ENCODE measurements at regions not wholly inside any gene's neighbourhood (a gene's known extent, or its start where the extent isn't known, plus 50 kb on each side); places are given as distances from the start of the nearest gene placed in this dataset.
"Not testable (repeated sequence)": the region's sequence is repeated elsewhere in the genome, so short reads cannot be mapped to it uniquely, and the experiment has no call there.

- TF ChIP-seq CTCF (conservative IDR thresholded peaks at IDR 0.05; ENCODE audit: low read depth, low read length), result peak; percentile 23; the same call in 1 of the 2 replicates
- TF ChIP-seq EZH2 (IDR thresholded peaks at IDR 0.05; ENCODE audit: borderline replicate concordance, low read depth, low read length, poor library complexity, severe bottlenecking), result not testable (repeated sequence)
These were observed 218.6 kb downstream of the ADRA2C start for GRCh38 chr4:3984796-3985195.

Data from A673 (cell line).